GM12892 (cell line): ENCODE measurements at regions not wholly inside any gene's neighbourhood (a gene's known extent, or its start where the extent isn't known, plus 50 kb on each side); places are given as distances from the start of the nearest gene placed in this dataset.

Experiments
- DNase-seq: peaks from one replicate; pipeline ENCODE4 v3.0.0; 2011; ENCODE audit not compliant: insufficient read length
- FAIRE-seq: peaks from 2 replicates; lab custom pipeline; 2011; peaks lifted over from hg19 to GRCh38; lab: Jason Lieb, UNC
- POLR2A ChIP-seq: IDR thresholded peaks from 2 replicates; pipeline ENCODE4 v1.6.1; 2011; ENCODE audit warnings: low read depth, low read length, control low read depth
- POLR2AphosphoS5 ChIP-seq: IDR thresholded peaks from 2 replicates; pipeline ENCODE4 v1.6.1; 2011; ENCODE audit warnings: low read depth, low read length, control low read depth
- TAF1 ChIP-seq: IDR thresholded peaks from 2 replicates; pipeline ENCODE4 v1.6.1; 2011; ENCODE audit warnings: low read depth, mild to moderate bottlenecking, control low read depth, low read length, borderline replicate concordance

- FAIRE-seq (no peak), DNase-seq (no peak)
- TF ChIP-seq POLR2AphosphoS5 (no peak), TAF1 (no peak)
Observed at GRCh38 chr9:107853461-107853860, 363.9 kb upstream of the KLF4 start.

- DNase-seq: no peak
- no peak for TF ChIP-seq TAF1
- TF ChIP-seq POLR2AphosphoS5: no peak
- FAIRE-seq: no peak
Observed at GRCh38 chr9:107852891-107853290, 363.3 kb upstream of the KLF4 start.

GRCh38 chr9:107850653-107851052, 361.1 kb upstream of the KLF4 start:
- TF ChIP-seq POLR2A (no peak), TAF1 (no peak), POLR2AphosphoS5 (no peak)
- DNase-seq: no peak
- no peak for FAIRE-seq

- DNase-seq (no peak), FAIRE-seq (no peak)
- no peak for TF ChIP-seq POLR2A
- TF ChIP-seq TAF1: no peak
- TF ChIP-seq POLR2AphosphoS5: no peak
Observed at GRCh38 chr9:107847978-107848964, 358.7 kb upstream of the KLF4 start.

- FAIRE-seq (no peak), DNase-seq (no peak)
- TF ChIP-seq TAF1 (no peak), POLR2AphosphoS5 (no peak)
Observed at GRCh38 chr9:107842530-107842929, 353.0 kb upstream of the KLF4 start.

- FAIRE-seq: no peak
- DNase-seq: no peak
- no peak for TF ChIP-seq TAF1
- TF ChIP-seq POLR2AphosphoS5: no peak
- TF ChIP-seq POLR2A: no peak
Observed at GRCh38 chr9:107841076-107841475, 351.5 kb upstream of the KLF4 start.

GRCh38 chr9:107839371-107839770, 349.8 kb upstream of the KLF4 start:
- no peak for TF ChIP-seq POLR2AphosphoS5
- no peak for TF ChIP-seq POLR2A
- no peak for TF ChIP-seq TAF1

GRCh38 chr9:107838766-107839165, 349.2 kb upstream of the KLF4 start:
- DNase-seq: no peak
- FAIRE-seq: no peak
- TF ChIP-seq TAF1: no peak
- TF ChIP-seq POLR2A: no peak
- TF ChIP-seq POLR2AphosphoS5: no peak

More at GRCh38 chr9:107839371-107839770, 349.8 kb upstream of the KLF4 start:
- DNase-seq: no peak
- no peak for FAIRE-seq

GRCh38 chr9:107836300-107836699, 346.7 kb upstream of the KLF4 start:
- TF ChIP-seq TAF1 (no peak), POLR2AphosphoS5 (no peak), POLR2A (no peak)
- DNase-seq (no peak), FAIRE-seq (no peak)

GRCh38 chr9:107833295-107833694, 343.7 kb upstream of the KLF4 start:
- FAIRE-seq (no peak), DNase-seq (no peak)
- TF ChIP-seq POLR2AphosphoS5 (no peak), POLR2A (no peak), TAF1 (no peak)

GRCh38 chr9:107832871-107833270, 343.3 kb upstream of the KLF4 start:
- TF ChIP-seq POLR2A (no peak), POLR2AphosphoS5 (no peak)
- no peak for FAIRE-seq

GRCh38 chr9:107830479-107830878, 340.9 kb upstream of the KLF4 start:
- FAIRE-seq (no peak), DNase-seq (no peak)
- TF ChIP-seq POLR2AphosphoS5 (no peak), POLR2A (no peak), TAF1 (no peak)

More at GRCh38 chr9:107832871-107833270, 343.3 kb upstream of the KLF4 start:
- DNase-seq: no peak
